CD14-positive monocyte (primary cell): ENCODE measurements at regions not wholly inside any gene's neighbourhood (a gene's known extent, or its start where the extent isn't known, plus 50 kb on each side); places are given as distances from the start of the nearest gene placed in this dataset.

Source experiments
- DNase-seq, 3 donors: peaks; one replicate each; pipeline ENCODE4 v3.0.0-alpha.2; 2011 to 2022
- H2AFZ ChIP-seq: 2 replicates; pipeline ENCODE4 v1.6.0; 2012; ENCODE audit warnings: mild to moderate bottlenecking, low read depth, low read length, inconsistent platforms; ENCODE audit not compliant: insufficient read depth, poor library complexity, severe bottlenecking
- H3K27ac ChIP-seq, 2 donors: 1 replicate in 1 of 2; 2 replicates in 1 of 2; pipeline ENCODE4 v1.5.1; 2012 to 2013; ENCODE audit warnings: low read length in 2 of 2, control low read depth in 1 of 2, inconsistent platforms in 1 of 2, low read depth in 1 of 2, mild to moderate bottlenecking in 1 of 2
- H3K27me3 ChIP-seq, 2 donors: one replicate each; pipeline versions ENCODE4 v1.6.0 to v1.6.1; 2011 to 2013; ENCODE audit warnings: low read length in 2 of 2; ENCODE audit not compliant: control insufficient read depth in 2 of 2, insufficient read depth in 2 of 2
- H3K36me3 ChIP-seq, 2 donors: replicated peaks in 1 of 2; 1 replicate in 1 of 2; 2 replicates in 1 of 2; pipeline versions ENCODE4 v1.5.1 to v1.6.1; 2012 to 2013; ENCODE audit warnings: low read length in 2 of 2, control low read depth in 1 of 2, inconsistent platforms in 1 of 2, mild to moderate bottlenecking in 1 of 2; ENCODE audit not compliant: insufficient read depth in 2 of 2, control insufficient read depth in 1 of 2
- H3K4me1 ChIP-seq, 2 donors: 1 replicate in 1 of 2; 2 replicates in 1 of 2; pipeline versions ENCODE4 v1.5.1 to v1.6.1; 2012 to 2013; ENCODE audit warnings: low read length in 2 of 2, control low read depth in 1 of 2, inconsistent platforms in 1 of 2, mild to moderate bottlenecking in 1 of 2, moderate library complexity in 1 of 2; ENCODE audit not compliant: insufficient read depth in 2 of 2, control insufficient read depth in 1 of 2
- H3K4me2 ChIP-seq: replicated peaks from 2 replicates; pipeline ENCODE3; 2012; ENCODE audit warnings: low read length, moderate library complexity, mild to moderate bottlenecking; ENCODE audit not compliant: poor library complexity, severe bottlenecking; ENCODE audit errors: extremely low read depth
- H3K4me3 ChIP-seq, 3 experiments: fragments of 200-600 bp in 1 of 3; sonication (generic) in 1 of 3; replicated peaks in 1 of 3; 1 replicate in 2 of 3; 2 replicates in 1 of 3; pipeline ENCODE4 v1.5.1; 2011 to 2013; ENCODE audit warnings: low read length in 3 of 3, mild to moderate bottlenecking in 3 of 3, control low read depth in 2 of 3, low read depth in 2 of 3, inconsistent platforms in 1 of 3, moderate library complexity in 1 of 3
- H3K79me2 ChIP-seq: 2 replicates; pipeline ENCODE4 v1.6.0; 2012; ENCODE audit warnings: mild to moderate bottlenecking, control low read depth, inconsistent platforms, low read length, moderate library complexity; ENCODE audit not compliant: insufficient read depth
- H3K9ac ChIP-seq: 2 replicates; pipeline ENCODE4 v1.6.0; 2017; ENCODE audit warnings: low read length, mild to moderate bottlenecking; ENCODE audit not compliant: insufficient read depth, poor library complexity, severe bottlenecking
- H3K9me3 ChIP-seq, 2 donors: replicated peaks in 1 of 2; 1 replicate in 1 of 2; 2 replicates in 1 of 2; pipeline versions ENCODE4 v1.5.1 to v1.6.1; 2012 to 2013; ENCODE audit warnings: low read length in 2 of 2, control low read depth in 1 of 2; ENCODE audit not compliant: control insufficient read depth in 1 of 2, insufficient read depth in 1 of 2
- H4K20me1 ChIP-seq: 2 replicates; pipeline ENCODE4 v1.6.0; 2012; ENCODE audit warnings: mild to moderate bottlenecking, low read length, control low read depth, moderate library complexity; ENCODE audit not compliant: insufficient read depth
- H3K27ac Mint-ChIP-seq, 7 donors: one replicate each; pipeline ENCODE4 v1.8.0; 2020; ENCODE audit warnings: mild to moderate bottlenecking in 7 of 7, mixed read lengths in 7 of 7, moderate library complexity in 6 of 7, inconsistent platforms in 2 of 7
- H3K27me3 Mint-ChIP-seq, 3 donors: one replicate each; pipeline ENCODE4 v1.8.0; 2021 to 2022; ENCODE audit warnings: low read depth in 3 of 3, mild to moderate bottlenecking in 3 of 3, mixed read lengths in 3 of 3, moderate library complexity in 3 of 3, inconsistent platforms in 1 of 3
- H3K36me3 Mint-ChIP-seq, 2 donors: one replicate each; pipeline ENCODE4 v1.8.0; 2020; ENCODE audit warnings: mixed read lengths in 2 of 2, inconsistent platforms in 1 of 2, mild to moderate bottlenecking in 1 of 2
- H3K4me1 Mint-ChIP-seq: one replicate; pipeline ENCODE4 v1.8.0; 2020; ENCODE audit warnings: mild to moderate bottlenecking, mixed read lengths
- H3K4me3 Mint-ChIP-seq, 2 donors: one replicate each; pipeline ENCODE4 v1.8.0; 2020; ENCODE audit warnings: mild to moderate bottlenecking in 2 of 2, mixed read lengths in 2 of 2, moderate library complexity in 1 of 2
- H3K9me3 Mint-ChIP-seq, 7 donors: one replicate each; pipeline ENCODE4 v1.8.0; 2020 to 2022; ENCODE audit warnings: mixed read lengths in 7 of 7, mild to moderate bottlenecking in 6 of 7, moderate library complexity in 6 of 7, inconsistent platforms in 2 of 7
- WGBS: methylation state at CpG from one replicate; pipeline ENCODE4 v1.1.5; 2013; ENCODE audit warnings: missing lambda C conversion rate; ENCODE audit not compliant: insufficient coverage; 5-methylcytosine and 5-hydroxymethylcytosine counted together
- intact Hi-C, 2 donors: fragments of 100-400 bp; cut with micrococcal nuclease; formaldehyde crosslinking; loops; one replicate each; pipeline versions ENCODE4 v1.15.0 to v1.15.1; 2023
- TF ChIP-seq, protein P1 (sequence below): fragments of 200-600 bp; IDR thresholded peaks from one replicate; pipeline ENCODE4 v1.8.0; 2022; ENCODE audit warnings: antibody characterized with exemption, mild to moderate bottlenecking

DNA sequence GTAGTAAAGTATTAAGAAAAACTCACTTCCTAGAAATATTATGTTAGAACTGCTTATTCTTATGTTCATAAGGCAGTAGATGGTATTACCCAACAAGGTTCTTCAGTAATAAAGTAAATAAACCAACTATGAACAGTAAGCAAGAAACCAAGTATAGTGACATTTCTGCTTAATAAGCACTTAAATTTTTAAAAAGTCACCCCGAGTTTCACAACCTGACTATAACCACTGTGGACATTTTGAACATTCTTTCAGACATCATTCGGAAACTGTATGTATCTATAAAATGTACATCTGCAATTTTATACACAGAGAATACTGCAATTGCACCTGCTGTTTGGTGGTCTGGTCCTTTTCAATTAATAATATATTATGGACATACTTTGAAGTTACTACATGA, 1073.6 kb downstream of the XPNPEP1 start:
- no peak overlapping the region for H3K4me2 ChIP-seq
- no peak overlapping the region for H3K9ac ChIP-seq
- peaks cover 0 to 4% of the 10 kb centered on the region in 2 donors for H3K9me3 ChIP-seq
- H3K79me2 ChIP-seq, result no peaks in the 10 kb centered on the region
- Mint-ChIP-seq H3K36me3 (no peaks in the 10 kb centered on the region), H3K27me3 (no peaks in the 10 kb centered on the region), H3K9me3 (peaks cover 0 to 2% (median 0%) of the 10 kb centered on the region in 7 donors), H3K4me1 (no peaks in the 10 kb centered on the region), H3K27ac (no peak overlapping the region), H3K4me3 (no peak overlapping the region)
- no peak overlapping the region for H3K4me3 ChIP-seq
- no peaks in the 10 kb centered on the region for H3K4me1 ChIP-seq
- no peaks in the 10 kb centered on the region for H3K36me3 ChIP-seq
- no peaks in the 10 kb centered on the region for H4K20me1 ChIP-seq
- no peak overlapping the region for H2AFZ ChIP-seq
- H3K27me3 ChIP-seq, result no peaks in the 10 kb centered on the region
- TF ChIP-seq, protein P1, sequence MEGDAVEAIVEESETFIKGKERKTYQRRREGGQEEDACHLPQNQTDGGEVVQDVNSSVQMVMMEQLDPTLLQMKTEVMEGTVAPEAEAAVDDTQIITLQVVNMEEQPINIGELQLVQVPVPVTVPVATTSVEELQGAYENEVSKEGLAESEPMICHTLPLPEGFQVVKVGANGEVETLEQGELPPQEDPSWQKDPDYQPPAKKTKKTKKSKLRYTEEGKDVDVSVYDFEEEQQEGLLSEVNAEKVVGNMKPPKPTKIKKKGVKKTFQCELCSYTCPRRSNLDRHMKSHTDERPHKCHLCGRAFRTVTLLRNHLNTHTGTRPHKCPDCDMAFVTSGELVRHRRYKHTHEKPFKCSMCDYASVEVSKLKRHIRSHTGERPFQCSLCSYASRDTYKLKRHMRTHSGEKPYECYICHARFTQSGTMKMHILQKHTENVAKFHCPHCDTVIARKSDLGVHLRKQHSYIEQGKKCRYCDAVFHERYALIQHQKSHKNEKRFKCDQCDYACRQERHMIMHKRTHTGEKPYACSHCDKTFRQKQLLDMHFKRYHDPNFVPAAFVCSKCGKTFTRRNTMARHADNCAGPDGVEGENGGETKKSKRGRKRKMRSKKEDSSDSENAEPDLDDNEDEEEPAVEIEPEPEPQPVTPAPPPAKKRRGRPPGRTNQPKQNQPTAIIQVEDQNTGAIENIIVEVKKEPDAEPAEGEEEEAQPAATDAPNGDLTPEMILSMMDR, result no peak
- intact Hi-C loops, result no loop called here
- no peak overlapping the region for H3K27ac ChIP-seq
- WGBS, result 60% methylated on average over 1 of the region's 2 CpGs
- no peak for DNase-seq

DNA sequence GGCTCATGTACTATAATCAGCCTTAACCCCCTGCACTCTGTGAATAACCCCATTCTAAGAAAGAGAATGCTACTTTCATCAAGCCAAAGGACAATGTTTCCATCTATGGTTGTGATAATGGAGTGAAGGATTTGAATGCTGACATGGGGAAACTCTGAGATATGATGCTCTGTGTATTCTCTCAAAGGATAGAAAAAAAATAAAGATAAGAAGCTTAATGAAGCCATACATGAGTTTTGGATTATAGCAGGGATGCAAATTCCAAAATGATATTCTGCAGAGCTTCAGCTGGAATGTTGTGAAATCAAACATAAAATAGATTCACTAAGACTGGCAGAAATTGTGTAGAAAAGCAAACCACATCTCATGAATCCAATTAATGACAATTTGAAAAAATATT, 1074.1 kb downstream of the XPNPEP1 start:
- Histone ChIP-seq H4K20me1 (no peaks in the 10 kb centered on the region), H3K9me3 (peaks cover 0 to 4% of the 10 kb centered on the region in 2 donors), H3K79me2 (no peaks in the 10 kb centered on the region), H2AFZ (no peak overlapping the region), H3K4me2 (no peak overlapping the region), H3K27me3 (no peaks in the 10 kb centered on the region), H3K9ac (no peak overlapping the region), H3K4me3 (no peak overlapping the region), H3K36me3 (no peaks in the 10 kb centered on the region), H3K27ac (no peak overlapping the region), H3K4me1 (no peaks in the 10 kb centered on the region)
- intact Hi-C loops, result no loop called here
- TF ChIP-seq, protein P1, result no peak
- no peaks in the 10 kb centered on the region for H3K4me1 Mint-ChIP-seq
- no peaks in the 10 kb centered on the region for H3K27me3 Mint-ChIP-seq
- H3K9me3 Mint-ChIP-seq, result peaks cover 0 to 2% (median 0%) of the 10 kb centered on the region in 7 donors
- H3K4me3 Mint-ChIP-seq, result no peak overlapping the region
- no peak overlapping the region for H3K27ac Mint-ChIP-seq
- no peaks in the 10 kb centered on the region for H3K36me3 Mint-ChIP-seq
- no peak for DNase-seq
